HL-60/S4 (cell line): ENCODE measurements at regions not wholly inside any gene's neighbourhood (a gene's known extent, or its start where the extent isn't known, plus 50 kb on each side); places are given as distances from the start of the nearest gene placed in this dataset.

ENCODE experiments used
- in situ Hi-C: fragments of 300-500 bp; cut with MboI; formaldehyde crosslinking; loops from 2 replicates; pipeline ENCODE4 v1.14.3; 2022; ENCODE audit warnings: low sequenced_read_pairs

DNA sequence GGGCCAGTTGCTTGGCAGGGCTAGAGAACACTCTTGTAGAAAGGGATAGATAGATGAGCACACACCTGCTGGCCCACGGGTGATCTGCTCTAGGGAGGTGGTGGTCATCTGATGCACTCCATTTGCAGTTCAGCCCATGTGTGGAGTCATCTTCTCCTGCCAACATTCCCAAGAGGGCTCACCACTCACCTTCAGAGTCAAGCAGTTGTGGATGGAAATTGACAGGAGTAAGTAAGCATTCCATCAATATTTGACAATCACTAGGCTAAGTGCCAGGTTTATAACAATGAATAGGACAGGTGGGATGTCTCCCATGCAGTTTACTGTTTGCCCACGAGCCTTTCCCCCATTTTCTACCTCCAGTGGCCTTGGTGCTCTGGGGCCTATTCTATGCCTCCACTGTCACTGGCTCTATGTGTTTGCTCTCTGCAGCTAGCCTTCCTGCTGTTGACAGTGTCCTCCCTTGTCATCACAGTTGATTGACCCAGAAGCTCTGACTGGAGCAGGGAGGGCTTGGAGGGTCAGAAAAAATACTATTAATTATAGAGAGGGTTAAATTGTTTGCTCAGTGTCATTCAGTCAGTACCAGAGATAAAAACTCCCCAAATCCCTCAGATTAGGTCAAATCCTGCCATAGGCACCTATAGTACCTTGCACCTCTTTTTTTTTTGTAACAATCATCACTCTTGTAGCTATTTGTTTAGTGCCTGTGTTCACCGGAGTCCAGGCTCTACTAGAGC, 134.6 kb upstream of the PZP start:
- in situ Hi-C loops: no loop called here

DNA sequence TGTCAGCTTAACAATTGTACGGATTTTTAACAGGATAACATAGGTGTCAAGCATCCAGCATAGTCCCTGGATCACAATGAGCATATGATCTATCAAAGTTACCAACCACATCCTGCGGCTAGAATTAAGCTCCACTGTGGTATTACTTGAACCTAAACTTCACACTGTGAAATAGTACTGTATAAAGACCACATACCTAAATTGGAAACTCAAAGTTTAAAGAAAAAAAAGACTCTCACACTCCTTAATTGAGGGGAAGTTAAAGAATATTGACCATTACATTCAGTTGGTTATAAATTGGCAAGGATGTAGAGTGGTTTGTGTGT, 133.0 kb upstream of the PZP start:
- in situ Hi-C loops: no loop called here

DNA sequence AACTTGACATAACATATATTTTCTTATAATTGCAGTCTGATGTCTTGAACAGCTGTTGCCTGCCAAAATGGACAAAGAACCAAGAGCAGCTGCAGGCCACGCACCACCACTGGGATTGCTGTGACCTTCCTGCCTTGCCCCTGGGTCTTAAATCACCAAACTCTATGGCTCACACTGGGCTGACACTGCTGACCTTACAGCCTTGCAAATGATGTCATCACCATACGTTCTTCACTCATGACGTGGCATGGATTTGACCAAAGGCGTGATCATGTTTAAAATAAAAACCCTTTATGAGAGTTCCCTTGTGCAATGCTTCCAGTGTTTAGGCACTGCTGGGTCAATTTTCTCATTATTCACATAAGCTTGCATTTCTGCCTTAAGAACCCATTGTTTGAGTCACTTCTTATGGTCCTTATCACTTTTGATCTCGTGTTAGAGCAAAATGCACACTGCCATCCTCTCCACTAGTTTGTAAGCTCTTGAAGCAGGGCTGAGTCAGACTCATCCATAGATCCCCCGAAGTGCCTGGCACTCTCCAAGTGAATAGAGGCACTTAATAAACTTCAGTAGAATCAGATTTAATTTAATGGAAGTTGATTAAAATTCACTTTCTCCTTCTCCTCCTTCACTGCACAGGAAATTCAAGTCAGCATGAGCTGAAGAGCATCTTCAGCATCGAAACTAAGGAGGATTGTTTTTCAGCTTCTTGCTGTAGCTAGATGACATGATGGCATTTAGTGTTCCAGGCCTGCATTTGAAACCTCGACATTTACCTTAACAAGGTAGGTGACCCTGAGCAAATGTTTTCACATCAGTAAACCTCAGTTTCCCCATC, 132.4 kb upstream of the PZP start:
- in situ Hi-C loops: no loop called here

DNA sequence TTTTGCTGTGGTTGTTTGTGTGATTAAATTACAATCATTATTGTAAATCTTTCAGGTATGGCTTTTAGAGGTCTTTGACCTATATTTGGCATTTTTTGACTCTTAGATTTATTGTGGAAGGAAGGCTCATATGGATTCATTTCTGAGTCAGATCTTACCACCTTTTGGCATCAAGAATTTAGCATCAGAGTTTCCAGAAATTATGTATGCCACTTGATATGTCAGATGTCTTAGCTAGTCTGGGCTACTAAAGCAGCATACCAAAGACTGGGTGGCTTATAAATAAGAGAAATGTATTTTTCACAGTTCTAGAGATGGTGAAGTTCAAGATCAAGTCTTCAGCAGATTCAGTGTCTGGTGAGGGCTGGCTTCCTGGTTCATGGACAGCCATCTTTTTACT, 129.5 kb upstream of the PZP start:
- in situ Hi-C loops: loop anchor here (10.0 kb wide), 1 partner anchor 367 kb away; no protein-coding TSS in a partner anchor

DNA sequence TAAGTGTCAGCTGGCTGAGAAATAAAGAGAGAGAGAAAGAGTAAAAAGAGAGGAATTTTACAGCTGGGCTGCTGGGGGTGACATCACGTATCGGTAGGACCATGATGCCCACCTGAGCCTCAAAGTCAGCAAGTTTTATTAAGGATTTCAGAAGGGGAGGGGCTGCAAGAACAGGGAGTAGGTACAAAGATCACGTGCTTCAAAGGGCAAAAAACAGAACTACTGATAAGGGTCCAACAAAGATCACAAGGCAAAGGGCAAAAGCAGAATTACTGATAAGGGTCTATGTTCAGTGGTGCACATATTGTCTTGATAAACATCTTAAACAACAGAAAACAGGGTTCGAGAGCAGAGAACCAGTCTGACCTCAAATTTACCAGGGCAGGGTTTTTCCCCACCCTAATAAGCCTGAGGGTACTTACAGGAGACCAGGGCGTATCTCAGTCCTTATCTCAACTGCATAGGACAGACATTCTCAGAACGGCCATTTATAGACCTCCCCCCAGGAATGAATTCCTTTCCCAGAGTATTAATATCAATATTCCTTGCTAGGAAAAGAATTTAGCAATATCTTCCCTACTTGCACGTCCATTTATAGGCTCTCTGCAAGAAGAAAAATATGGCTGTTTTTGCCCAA, 128.3 kb upstream of the PZP start:
- in situ Hi-C loops: loop anchor here (10.0 kb wide), 1 partner anchor 368 kb away; no protein-coding TSS in a partner anchor

DNA sequence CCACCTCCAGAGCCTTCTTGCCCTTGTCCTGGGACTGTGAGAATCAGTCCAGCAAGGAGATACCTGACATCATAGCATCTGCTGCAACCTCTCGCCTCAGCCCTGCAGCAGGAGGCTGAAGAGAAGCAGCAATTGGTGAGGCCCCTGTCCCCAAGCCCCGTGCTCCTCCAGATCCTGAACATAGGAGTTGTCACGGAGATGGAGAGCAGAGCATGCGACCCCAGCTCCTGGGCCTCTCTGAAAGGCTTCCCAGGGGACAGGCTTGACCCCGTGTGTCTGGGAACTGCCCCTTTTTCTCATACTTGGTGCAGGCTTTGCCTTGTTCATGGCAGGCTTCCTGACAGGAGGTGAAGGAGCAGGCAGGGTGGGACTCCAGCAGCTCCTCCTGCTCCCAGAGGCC, 127.7 kb upstream of the PZP start:
- in situ Hi-C loops: loop anchor here (10.0 kb wide), 1 partner anchor 369 kb away; no protein-coding TSS in a partner anchor

DNA sequence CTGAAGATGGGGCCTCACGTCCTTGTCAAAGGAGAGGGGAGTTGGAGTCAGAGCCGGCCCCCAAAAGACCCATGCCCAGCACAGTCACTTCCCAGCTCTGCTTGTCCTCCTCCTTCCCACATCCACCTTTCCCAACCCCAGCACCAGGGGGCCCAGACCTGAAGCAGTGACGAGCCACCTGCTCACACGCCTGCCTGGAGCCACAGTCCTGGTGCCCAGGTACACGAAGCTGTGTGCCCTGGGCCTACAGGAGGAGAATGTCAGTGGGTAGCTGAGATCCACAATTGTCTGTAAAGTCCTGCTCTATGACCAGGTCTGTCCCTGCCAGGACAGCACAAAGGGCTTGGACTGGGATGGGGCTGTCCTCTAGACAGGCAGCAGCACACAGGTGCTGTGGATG, 126.8 kb upstream of the PZP start:
- in situ Hi-C loops: loop anchor here (10.0 kb wide), 1 partner anchor 370 kb away; no protein-coding TSS in a partner anchor

DNA sequence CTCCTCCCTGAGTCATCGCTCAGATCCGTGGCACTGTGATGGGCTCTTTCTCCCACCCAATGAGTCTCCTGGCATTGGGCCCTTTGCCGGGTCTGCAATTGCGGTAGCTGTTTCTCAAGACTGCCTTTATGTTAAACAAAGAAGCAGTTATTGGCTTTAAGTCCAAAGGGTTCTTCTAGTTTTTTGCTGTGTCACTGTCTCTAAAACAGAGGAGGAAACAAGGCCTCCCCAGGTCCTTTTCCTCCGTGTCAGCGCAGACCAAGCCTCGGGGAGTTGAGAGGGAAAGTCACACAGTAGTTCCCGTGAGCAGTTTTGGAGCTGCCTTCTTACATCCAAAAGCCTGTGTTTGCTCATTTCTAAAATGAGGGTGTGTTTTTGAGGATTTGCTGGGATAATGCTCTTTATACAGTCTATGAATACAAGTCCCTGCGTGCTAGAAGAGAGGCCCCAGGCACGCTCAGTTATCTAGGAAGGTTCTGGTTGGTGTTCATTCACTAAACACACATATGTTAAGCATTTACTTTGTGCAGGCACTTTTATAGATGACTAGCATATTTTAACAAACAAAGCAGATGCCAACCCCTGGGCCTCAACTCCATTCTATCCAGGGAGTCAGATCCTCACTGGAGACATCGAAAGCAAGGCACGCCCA, 126.0 kb upstream of the PZP start:
- in situ Hi-C loops: loop anchor here (10.0 kb wide), 1 partner anchor 371 kb away; no protein-coding TSS in a partner anchor

DNA sequence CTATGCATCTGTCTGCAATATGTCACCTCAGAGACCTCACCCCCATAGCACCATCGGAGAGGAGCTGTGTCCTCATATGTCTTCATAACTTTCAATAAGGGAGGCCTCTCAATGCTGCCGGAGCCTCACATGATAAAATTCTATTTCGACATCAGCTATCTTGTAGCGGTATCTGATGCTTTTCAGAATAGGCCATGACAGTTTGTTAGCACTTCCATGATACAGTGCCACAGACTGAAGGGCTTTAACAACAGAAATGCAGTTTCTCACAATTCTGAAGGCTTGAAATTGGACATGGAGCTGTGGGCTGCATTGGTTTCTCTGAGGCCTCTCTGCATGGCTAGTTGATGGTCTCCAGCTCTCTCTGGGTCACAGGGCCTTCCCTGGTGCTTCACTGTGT, 125.0 kb upstream of the PZP start:
- in situ Hi-C loops: loop anchor here (10.0 kb wide), 1 partner anchor 372 kb away; no protein-coding TSS in a partner anchor

DNA sequence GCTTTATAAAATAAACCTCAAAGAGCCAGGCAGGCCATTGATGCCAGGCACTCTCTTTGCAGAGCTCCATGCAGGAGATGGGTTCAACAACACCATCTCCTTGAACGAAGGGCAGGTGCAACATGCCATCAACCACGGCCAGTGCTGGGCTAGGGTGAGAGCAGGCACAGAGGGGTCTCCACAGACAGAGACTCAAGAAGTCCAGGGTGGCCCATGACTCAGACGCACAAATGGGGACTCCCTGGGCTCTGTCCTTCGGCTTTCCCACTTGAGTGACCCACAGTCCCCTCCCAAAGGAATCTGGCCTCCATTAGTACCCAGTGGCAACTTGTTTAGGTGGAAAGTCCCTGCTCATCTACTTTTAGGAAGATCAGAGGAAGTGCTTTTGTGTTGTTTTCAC, 124.4 kb upstream of the PZP start:
- in situ Hi-C loops: loop anchor here (10.0 kb wide), 1 partner anchor 372 kb away; no protein-coding TSS in a partner anchor

DNA sequence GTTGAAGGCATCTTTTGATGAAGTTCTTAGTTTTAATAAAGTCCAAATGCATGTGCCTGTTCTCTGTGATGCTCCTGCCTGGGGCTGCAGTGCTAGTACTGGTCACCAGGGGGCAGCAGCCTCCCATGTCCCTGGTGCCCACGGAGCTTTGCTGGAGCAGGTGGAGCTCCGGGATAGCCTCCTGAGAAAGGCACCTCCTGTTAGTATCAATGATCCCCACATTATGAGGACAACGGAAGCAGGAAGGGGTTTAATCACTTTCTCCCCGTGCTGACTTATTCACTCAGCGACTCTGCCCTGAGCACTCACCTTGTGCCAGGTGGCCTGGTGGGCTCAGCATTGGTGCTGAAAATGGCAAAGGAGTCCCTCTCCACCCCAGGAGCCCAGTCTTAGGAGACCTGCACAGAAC, 123.0 kb upstream of the PZP start:
- in situ Hi-C loops: loop anchor here (10.0 kb wide), 1 partner anchor 374 kb away; no protein-coding TSS in a partner anchor

DNA sequence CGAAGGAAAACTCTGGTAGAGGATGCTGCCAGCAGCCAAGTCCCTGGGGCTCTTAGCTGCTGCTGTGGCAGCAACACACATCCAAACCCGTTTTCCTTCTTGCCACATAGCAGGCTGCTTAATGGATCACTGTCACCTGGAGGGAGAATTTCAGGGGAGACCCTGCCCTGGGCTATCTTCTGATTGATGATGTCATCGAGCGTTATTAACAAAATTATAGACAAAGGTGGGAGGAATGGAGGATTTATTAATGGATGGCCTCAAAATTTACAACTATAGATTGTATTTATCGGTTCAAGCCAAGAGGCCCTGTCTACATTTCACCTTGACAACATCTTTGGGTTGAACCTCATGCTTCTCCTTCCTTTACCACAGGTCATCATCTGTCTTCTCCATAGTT, 120.8 kb upstream of the PZP start:
- in situ Hi-C loops: loop anchor here (10.0 kb wide), 1 partner anchor 296 kb away; no protein-coding TSS in a partner anchor

DNA sequence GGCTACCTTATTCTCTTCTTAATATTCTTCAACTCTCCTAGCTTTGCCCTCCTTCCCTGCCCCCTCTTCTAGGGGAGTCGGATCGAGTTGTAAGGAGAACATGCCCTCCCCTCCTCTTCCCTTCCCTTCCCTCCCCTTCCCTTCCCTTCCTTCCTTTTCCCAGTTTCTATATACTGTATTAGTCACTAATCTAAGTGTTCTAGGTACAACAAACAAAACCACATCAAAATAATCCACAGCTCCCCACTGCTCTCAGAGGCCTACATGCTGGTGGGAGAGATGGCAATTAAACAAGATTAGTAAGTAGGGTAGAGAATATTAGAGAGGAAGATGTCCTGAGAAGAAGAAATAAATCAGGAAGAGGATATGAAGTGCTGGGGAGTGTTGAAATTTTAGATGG, 119.9 kb upstream of the PZP start:
- in situ Hi-C loops: loop anchor here (10.0 kb wide), 1 partner anchor 297 kb away; no protein-coding TSS in a partner anchor

DNA sequence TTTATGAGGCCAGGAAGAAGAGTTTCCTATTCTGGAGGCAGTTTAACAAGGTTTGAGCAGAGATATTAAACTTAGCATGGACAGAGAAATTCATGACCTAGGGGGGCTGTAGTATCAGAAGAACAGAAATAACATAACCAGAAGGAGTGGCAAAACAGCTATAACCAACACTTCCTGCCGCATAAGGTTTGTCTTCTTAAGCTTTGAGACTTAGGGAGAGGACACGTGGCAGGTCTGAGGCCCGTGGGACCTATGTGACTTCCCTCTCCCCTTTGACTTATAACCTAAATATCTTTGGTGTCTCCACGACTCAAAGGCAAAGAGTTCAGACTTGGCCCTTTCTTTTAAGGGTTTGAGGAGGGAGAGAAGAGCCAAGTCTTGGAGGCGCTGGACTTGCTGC, 119.1 kb upstream of the PZP start:
- in situ Hi-C loops: loop anchor here (10.0 kb wide), 1 partner anchor 297 kb away; no protein-coding TSS in a partner anchor

DNA sequence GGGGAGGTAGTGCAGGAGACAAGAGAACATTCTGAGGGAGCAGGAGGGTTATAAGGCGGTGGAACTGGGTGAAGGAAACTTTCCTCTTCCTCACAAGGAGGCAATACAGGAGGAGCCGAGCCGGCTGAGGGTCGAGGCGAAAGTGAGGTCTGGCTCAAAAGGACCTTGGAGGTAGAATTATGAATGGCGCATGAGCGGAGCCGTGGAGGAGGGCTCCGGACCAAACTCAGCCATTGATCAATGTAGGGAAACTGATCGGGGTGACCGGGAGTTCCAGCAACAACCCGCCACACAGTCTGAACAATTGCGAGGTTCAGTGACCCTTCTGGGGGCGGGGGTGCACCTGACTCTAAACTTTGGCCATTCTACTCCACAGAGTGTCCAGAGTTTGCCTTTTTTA, 118.7 kb upstream of the PZP start:
- in situ Hi-C loops: loop anchor here (10.0 kb wide), 1 partner anchor 298 kb away; no protein-coding TSS in a partner anchor

DNA sequence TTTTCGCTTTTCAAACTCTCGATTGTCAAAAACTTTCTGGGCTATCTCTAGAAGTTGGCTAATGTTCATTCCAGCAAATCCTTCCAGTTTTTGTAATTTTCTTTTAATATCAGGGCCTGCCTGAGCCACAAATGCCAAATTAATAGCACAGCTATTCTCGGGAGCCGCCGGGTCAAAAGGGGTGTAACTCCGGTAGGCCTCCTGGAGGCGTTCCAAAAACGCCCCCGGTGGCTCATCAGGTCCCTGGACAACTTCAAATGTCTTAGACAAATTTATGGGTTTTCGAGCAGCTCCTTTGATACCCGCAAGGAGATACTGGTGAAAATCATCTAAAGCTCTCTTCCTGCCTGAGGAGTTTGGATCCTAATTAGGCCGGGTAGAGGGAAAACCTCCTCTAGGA, 117.9 kb upstream of the PZP start:
- in situ Hi-C loops: loop anchor here (10.0 kb wide), 1 partner anchor 299 kb away; no protein-coding TSS in a partner anchor

DNA sequence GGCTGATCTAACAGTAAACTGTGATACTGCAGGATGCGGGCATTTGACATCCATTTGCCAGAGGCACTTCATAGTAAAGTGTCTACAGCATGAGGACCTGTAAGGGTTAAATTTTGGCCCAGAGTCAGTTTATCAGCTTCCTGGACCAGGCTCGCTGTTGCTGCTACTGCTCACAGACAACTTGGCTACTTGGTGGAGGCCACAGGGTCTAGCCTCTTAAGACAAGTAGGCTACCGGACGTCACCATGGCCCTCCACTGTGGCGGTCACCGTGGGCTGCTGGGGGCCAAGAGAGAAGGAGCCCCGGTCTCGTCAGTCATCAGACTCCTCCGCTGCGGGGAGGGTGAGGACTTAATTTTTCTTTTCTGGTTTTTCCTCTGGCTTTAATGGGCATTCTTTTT, 117.3 kb upstream of the PZP start:
- in situ Hi-C loops: loop anchor here (10.0 kb wide), 1 partner anchor 299 kb away; no protein-coding TSS in a partner anchor

DNA sequence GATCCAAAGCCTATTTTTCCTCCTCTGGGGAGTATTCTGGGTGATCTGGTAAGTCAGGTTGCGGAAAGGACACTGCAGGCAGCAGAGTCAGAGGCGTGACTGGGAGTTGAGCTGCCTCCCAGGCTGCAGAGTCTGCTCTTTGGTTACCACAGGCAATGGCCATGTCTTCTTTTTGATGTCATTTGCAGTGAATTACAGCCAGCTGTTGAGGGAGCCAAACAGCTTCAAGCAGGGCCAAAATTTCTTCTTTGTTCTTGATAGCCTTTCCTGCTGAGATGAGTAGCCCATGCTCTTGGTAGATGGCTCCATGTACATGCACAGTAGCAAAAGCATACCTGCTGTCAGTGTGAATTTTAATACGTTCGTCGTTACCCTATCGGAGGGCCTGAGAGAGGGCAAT, 116.6 kb upstream of the PZP start:
- in situ Hi-C loops: loop anchor here (10.0 kb wide), 1 partner anchor 300 kb away; no protein-coding TSS in a partner anchor

DNA sequence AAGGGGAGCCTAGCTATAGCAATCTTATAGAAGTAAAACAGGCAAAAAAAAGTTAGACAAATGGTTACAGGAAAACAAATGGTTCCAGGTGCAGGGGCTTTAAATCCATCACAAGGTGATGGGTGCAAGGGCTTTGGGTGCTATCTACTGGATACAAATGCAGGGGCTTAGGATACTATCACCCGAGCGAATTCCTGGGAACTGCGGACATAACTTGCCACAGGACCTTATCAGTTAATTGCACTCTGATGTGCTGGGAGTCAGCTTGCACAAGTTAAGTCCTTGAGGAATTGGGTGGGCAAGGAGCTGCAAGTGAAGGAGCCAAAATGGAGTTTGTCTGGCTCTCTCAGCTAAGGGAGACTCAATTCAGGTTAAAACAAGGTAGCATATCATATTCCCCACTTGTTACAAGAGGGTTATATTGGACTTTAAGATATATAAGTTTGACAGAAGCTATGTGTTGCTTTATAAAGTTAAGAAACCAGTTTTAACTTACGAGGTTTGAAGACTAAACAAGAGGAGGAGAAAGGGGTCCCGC, 115.0 kb upstream of the PZP start:
- in situ Hi-C loops: loop anchor here (10.0 kb wide), 1 partner anchor 302 kb away; no protein-coding TSS in a partner anchor

DNA sequence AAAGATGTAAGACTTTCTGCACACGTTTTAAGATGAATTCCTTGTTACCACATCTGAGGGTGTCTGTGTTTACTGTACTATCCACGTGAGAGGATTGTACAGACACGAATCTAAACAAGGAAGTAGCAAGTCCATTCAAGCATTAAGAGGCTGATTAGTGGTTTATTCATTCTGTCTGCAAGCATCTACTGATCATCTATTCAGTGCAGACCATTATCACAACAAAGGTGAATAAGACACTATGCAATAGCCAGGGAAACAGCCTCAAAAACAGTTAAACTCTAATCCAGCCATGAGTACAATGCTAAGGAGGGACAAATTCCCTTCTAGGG, 111.6 kb upstream of the PZP start:
- in situ Hi-C loops: loop anchor here (10.0 kb wide), 1 partner anchor 305 kb away; no protein-coding TSS in a partner anchor
